Astrocyte (in vitro differentiated cells and primary cell): ENCODE measurements at regions not wholly inside any gene's neighbourhood (a gene's known extent, or its start where the extent isn't known, plus 50 kb on each side); places are given as distances from the start of the nearest gene placed in this dataset.

Experiments used
- DNase-seq: peaks from one replicate; pipeline ENCODE4 v3.0.0-alpha.2; 2010; ENCODE audit warnings: low read depth
- FAIRE-seq: peaks from 2 replicates; lab custom pipeline; 2011; peaks lifted over from hg19 to GRCh38; lab: Jason Lieb, UNC
- H2AFZ ChIP-seq: 2 replicates; pipeline ENCODE4 v1.6.0; 2012; ENCODE audit warnings: low read depth, low read length, inconsistent platforms
- H3K27ac ChIP-seq: 2 replicates; pipeline ENCODE4 v1.5.1; 2011; ENCODE audit warnings: low read depth, low read length, inconsistent platforms
- H3K27me3 ChIP-seq: 2 replicates; pipeline ENCODE4 v1.6.0; 2011; ENCODE audit warnings: low read length, inconsistent platforms; ENCODE audit not compliant: insufficient read depth
- H3K36me3 ChIP-seq: 2 replicates; pipeline ENCODE4 v1.5.1; 2011; ENCODE audit warnings: low read length, inconsistent platforms; ENCODE audit not compliant: insufficient read depth
- H3K4me1 ChIP-seq: 2 replicates; pipeline ENCODE4 v1.5.1; 2011; ENCODE audit warnings: low read length, inconsistent platforms; ENCODE audit not compliant: insufficient read depth
- H3K4me2 ChIP-seq: 2 replicates; pipeline ENCODE4 v1.6.0; 2012; ENCODE audit warnings: low read length, inconsistent platforms
- H3K4me3 ChIP-seq: 2 replicates; pipeline ENCODE4 v1.5.1; 2011; ENCODE audit warnings: low read depth, mild to moderate bottlenecking, low read length, inconsistent platforms; ENCODE audit not compliant: insufficient read depth
- H3K79me2 ChIP-seq: 2 replicates; pipeline ENCODE4 v1.6.0; 2012; ENCODE audit warnings: mild to moderate bottlenecking, low read length, inconsistent platforms; ENCODE audit not compliant: insufficient read depth
- H3K9ac ChIP-seq: 2 replicates; pipeline ENCODE4 v1.6.0; 2012; ENCODE audit warnings: mild to moderate bottlenecking, low read length, inconsistent platforms
- H3K9me3 ChIP-seq: 2 replicates; pipeline ENCODE4 v1.5.1; 2012; ENCODE audit warnings: low read depth, mild to moderate bottlenecking, low read length, inconsistent platforms; ENCODE audit not compliant: insufficient read depth
- H4K20me1 ChIP-seq: 2 replicates; pipeline ENCODE4 v1.6.0; 2012; ENCODE audit warnings: low read length, inconsistent platforms; ENCODE audit not compliant: insufficient read depth
- H3K27ac Mint-ChIP-seq: one replicate; pipeline ENCODE4 v1.8.0; 2021; ENCODE audit warnings: mild to moderate bottlenecking, mixed read lengths; ENCODE audit not compliant: unreplicated experiment
- H3K27me3 Mint-ChIP-seq: one replicate; pipeline ENCODE4 v1.8.0; 2021; ENCODE audit warnings: low read depth, mixed read lengths; ENCODE audit not compliant: unreplicated experiment
- H3K36me3 Mint-ChIP-seq: one replicate; pipeline ENCODE4 v1.8.0; 2021; ENCODE audit warnings: low read depth, mixed read lengths; ENCODE audit not compliant: unreplicated experiment
- H3K4me1 Mint-ChIP-seq: one replicate; pipeline ENCODE4 v1.8.0; 2021; ENCODE audit warnings: low read depth, mixed read lengths; ENCODE audit not compliant: unreplicated experiment
- H3K4me3 Mint-ChIP-seq: one replicate; pipeline ENCODE4 v1.8.0; 2021; ENCODE audit warnings: mild to moderate bottlenecking, moderate library complexity, mixed read lengths; ENCODE audit not compliant: unreplicated experiment
- H3K9me3 Mint-ChIP-seq: one replicate; pipeline ENCODE4 v1.8.0; 2021; ENCODE audit warnings: mild to moderate bottlenecking, mixed read lengths; ENCODE audit not compliant: unreplicated experiment
- EZH2 ChIP-seq: IDR thresholded peaks from 2 replicates; pipeline ENCODE4 v1.6.1; 2012; ENCODE audit warnings: mild to moderate bottlenecking, low read length, inconsistent platforms; ENCODE audit not compliant: insufficient read depth
- TF ChIP-seq, protein P1 (sequence below): IDR thresholded peaks from 2 replicates; pipeline ENCODE4 v1.5.1; 2011; ENCODE audit warnings: low read depth, mild to moderate bottlenecking, inconsistent platforms, low read length, moderate library complexity; ENCODE audit not compliant: insufficient read depth

DNA sequence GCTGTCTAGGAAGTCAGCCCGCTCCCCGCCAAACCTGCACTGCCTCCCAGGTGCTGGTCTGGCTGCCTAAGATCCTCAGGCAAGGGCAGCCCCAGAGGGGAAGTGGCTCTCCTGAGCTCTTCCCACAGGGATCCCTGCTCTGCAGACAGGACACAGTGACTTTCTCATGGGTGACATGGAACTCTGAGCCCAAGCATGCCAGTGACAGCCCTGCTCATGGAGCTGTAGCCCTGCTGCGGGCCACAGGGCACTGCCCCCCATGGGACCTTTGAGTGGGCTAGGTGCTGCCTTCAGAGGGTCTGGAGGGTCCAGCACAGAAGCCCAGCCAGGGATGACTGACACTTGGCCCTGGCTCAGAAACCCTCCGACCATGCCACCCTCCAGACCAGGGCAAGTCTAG, 109.1 kb downstream of the TUBA3C start:
- DNase-seq (no peak), FAIRE-seq (no peak)
- H4K20me1 ChIP-seq = no peaks in the 10 kb centered on the region
- H3K36me3 ChIP-seq = no peaks in the 10 kb centered on the region
- no peaks in the 10 kb centered on the region for H3K79me2 ChIP-seq
- Mint-ChIP-seq H3K4me1 (no peaks in the 10 kb centered on the region), H3K27ac (no peak overlapping the region), H3K36me3 (no peaks in the 10 kb centered on the region), H3K9me3 (peaks cover 19% of the 10 kb centered on the region), H3K4me3 (no peak overlapping the region), H3K27me3 (no peaks in the 10 kb centered on the region)
- H3K9me3 ChIP-seq = peaks cover 19% of the 10 kb centered on the region
- H3K4me2 ChIP-seq = no peak overlapping the region
- H3K4me1 ChIP-seq = no peaks in the 10 kb centered on the region
- no peaks in the 10 kb centered on the region for H3K27me3 ChIP-seq
- H3K4me3 ChIP-seq = no peak overlapping the region
- H2AFZ ChIP-seq = no peak overlapping the region
- no peak overlapping the region for H3K27ac ChIP-seq
- no peak overlapping the region for H3K9ac ChIP-seq
- no peak for TF ChIP-seq EZH2
- TF ChIP-seq, protein P1, sequence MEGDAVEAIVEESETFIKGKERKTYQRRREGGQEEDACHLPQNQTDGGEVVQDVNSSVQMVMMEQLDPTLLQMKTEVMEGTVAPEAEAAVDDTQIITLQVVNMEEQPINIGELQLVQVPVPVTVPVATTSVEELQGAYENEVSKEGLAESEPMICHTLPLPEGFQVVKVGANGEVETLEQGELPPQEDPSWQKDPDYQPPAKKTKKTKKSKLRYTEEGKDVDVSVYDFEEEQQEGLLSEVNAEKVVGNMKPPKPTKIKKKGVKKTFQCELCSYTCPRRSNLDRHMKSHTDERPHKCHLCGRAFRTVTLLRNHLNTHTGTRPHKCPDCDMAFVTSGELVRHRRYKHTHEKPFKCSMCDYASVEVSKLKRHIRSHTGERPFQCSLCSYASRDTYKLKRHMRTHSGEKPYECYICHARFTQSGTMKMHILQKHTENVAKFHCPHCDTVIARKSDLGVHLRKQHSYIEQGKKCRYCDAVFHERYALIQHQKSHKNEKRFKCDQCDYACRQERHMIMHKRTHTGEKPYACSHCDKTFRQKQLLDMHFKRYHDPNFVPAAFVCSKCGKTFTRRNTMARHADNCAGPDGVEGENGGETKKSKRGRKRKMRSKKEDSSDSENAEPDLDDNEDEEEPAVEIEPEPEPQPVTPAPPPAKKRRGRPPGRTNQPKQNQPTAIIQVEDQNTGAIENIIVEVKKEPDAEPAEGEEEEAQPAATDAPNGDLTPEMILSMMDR = no peak

DNA sequence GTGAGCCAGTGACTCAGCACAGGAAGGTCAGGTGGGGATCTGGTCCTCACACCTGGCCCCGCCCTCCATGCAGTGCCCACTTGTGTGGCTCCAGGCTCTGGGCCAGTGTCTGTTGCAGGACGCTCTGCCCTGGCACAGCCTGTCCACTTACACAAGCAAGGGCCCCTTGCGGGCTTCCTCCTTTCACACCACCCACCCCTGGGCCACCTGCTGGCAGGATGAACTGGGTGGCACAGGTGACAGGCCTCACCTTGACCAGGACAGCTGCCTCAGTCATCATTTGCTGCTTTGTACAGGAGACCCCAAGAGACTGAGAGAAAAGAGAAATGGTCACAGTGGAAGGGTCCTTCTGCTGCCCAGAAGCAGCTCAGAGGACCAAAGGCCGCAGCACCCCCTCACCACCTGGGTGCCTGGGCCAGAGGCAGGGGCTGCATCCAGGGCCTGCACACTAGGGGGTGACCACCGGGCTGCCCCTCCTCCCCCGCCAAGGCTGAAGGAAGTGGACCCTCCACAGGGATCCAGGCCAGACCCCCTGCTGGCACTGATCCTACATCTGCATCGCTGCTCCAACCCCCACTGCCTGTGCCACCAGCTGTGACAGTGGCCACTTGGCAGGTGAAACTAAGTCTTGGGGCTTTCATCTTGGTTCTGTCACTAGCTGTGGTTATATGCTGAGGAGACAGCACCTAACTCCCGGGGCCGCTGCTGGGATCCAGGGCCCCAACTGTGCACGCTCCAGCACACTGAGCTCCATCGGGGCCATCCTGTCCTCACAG, 110.3 kb downstream of the TUBA3C start:
- H3K9me3 ChIP-seq = peaks cover 19% of the 10 kb centered on the region
- FAIRE-seq (no peak), DNase-seq (no peak)
- no peaks in the 10 kb centered on the region for H4K20me1 ChIP-seq
- no peaks in the 10 kb centered on the region for H3K79me2 ChIP-seq
- H3K4me3 ChIP-seq = no peak overlapping the region
- no peak overlapping the region for H3K27ac Mint-ChIP-seq
- H3K4me3 Mint-ChIP-seq = no peak overlapping the region
- H3K36me3 ChIP-seq = no peaks in the 10 kb centered on the region
- H3K9me3 Mint-ChIP-seq = peaks cover 15% of the 10 kb centered on the region
- H3K27me3 ChIP-seq = no peaks in the 10 kb centered on the region
- H3K4me1 Mint-ChIP-seq = no peaks in the 10 kb centered on the region
- no peak overlapping the region for H3K4me2 ChIP-seq
- H2AFZ ChIP-seq = no peak overlapping the region
- no peaks in the 10 kb centered on the region for H3K36me3 Mint-ChIP-seq
- no peak overlapping the region for H3K27ac ChIP-seq
- no peaks in the 10 kb centered on the region for H3K4me1 ChIP-seq
- no peaks in the 10 kb centered on the region for H3K27me3 Mint-ChIP-seq
- H3K9ac ChIP-seq = no peak overlapping the region
- TF ChIP-seq, protein P1 = no peak
- TF ChIP-seq EZH2 = no peak

DNA sequence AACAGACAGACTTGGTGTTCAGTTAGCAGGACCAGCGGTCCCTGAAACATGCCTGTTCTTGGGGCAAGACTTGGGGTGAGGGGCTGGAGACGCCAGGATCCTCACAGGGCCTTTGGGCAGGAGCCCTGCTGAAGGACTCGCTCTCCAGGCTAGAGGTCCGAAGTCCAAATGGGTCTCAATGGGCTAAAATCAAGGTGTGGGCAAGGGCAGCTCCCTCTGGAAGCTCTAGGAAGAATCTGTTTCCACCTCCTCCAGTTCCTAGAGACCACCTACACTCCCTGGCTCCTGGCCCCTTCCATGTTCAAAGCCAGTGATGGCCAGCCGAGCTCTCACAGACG, 111.3 kb downstream of the TUBA3C start:
- H3K36me3 Mint-ChIP-seq = no peaks in the 10 kb centered on the region
- no peaks in the 10 kb centered on the region for H3K36me3 ChIP-seq
- H3K4me3 ChIP-seq = no peak overlapping the region
- H3K4me3 Mint-ChIP-seq = no peak overlapping the region
- H3K4me2 ChIP-seq = no peak overlapping the region
- DNase-seq = no peak
- H3K9ac ChIP-seq = no peak overlapping the region
- no peaks in the 10 kb centered on the region for H3K27me3 ChIP-seq
- no peaks in the 10 kb centered on the region for H3K4me1 ChIP-seq
- no peaks in the 10 kb centered on the region for H3K4me1 Mint-ChIP-seq
- no peaks in the 10 kb centered on the region for H3K79me2 ChIP-seq
- no peak overlapping the region for H2AFZ ChIP-seq
- H3K27ac ChIP-seq = no peak overlapping the region
- H3K9me3 ChIP-seq = peaks cover 19% of the 10 kb centered on the region
- H3K27ac Mint-ChIP-seq = no peak overlapping the region
- FAIRE-seq = no peak
- H4K20me1 ChIP-seq = no peaks in the 10 kb centered on the region
- TF ChIP-seq EZH2 = no peak
- TF ChIP-seq, protein P1 = no peak
- H3K9me3 Mint-ChIP-seq = peaks cover 15% of the 10 kb centered on the region
- H3K27me3 Mint-ChIP-seq = no peaks in the 10 kb centered on the region
